H1 (cell line): ENCODE measurements at regions not wholly inside any gene's neighbourhood (a gene's known extent, or its start where the extent isn't known, plus 50 kb on each side); places are given as distances from the start of the nearest gene placed in this dataset.

Source experiments
- CTCF ChIA-PET: fragments of 300-600 bp; sonication (Branson Sonifier 250); formaldehyde crosslinking; loops from one replicate; lab custom pipeline; 2021; ENCODE audit not compliant: partially characterized antibody; lab: Charles Lee
- POLR2A ChIA-PET: fragments of 300-600 bp; sonication (Branson Sonifier 250); formaldehyde crosslinking; loops from one replicate; lab custom pipeline; 2021; ENCODE audit warnings: inconsistent platforms; ENCODE audit not compliant: partially characterized antibody; lab: Charles Lee
- DNase-seq, 2 experiments: peaks; one replicate each; pipeline versions ENCODE4 v3.0.0 to v3.0.0-alpha.2; 2010 to 2022; ENCODE audit warnings: low spot score in 2 of 2, low read depth in 1 of 2, mixed read lengths in 1 of 2
- FAIRE-seq: peaks from 2 replicates; lab custom pipeline; 2011; peaks lifted over from hg19 to GRCh38; lab: Jason Lieb, UNC
- H2AFZ ChIP-seq: 2 replicates; pipeline ENCODE4 v1.8.1; 2012; ENCODE audit warnings: low read length, inconsistent platforms
- H2AK5ac ChIP-seq: 2 replicates; pipeline ENCODE4 v1.6.1; 2013; ENCODE audit warnings: low read depth, low read length
- H2BK120ac ChIP-seq: replicated peaks from 2 replicates; pipeline ENCODE3; 2013; ENCODE audit warnings: low read depth, low read length, inconsistent platforms
- H2BK12ac ChIP-seq: 2 replicates; pipeline ENCODE4 v1.6.1; 2013; ENCODE audit warnings: low read depth, low read length
- H2BK15ac ChIP-seq: 2 replicates; pipeline ENCODE4 v1.6.1; 2013; ENCODE audit warnings: low read length
- H2BK20ac ChIP-seq: 2 replicates; pipeline ENCODE4 v1.6.1; 2013; ENCODE audit warnings: low read length
- H2BK5ac ChIP-seq: 2 replicates; pipeline ENCODE4 v1.6.1; 2013; ENCODE audit warnings: low read depth, low read length
- H3K14ac ChIP-seq: 2 replicates; pipeline ENCODE4 v1.6.1; 2013; ENCODE audit warnings: inconsistent platforms; ENCODE audit not compliant: insufficient read length
- H3K18ac ChIP-seq: 2 replicates; pipeline ENCODE4 v1.6.1; 2013; ENCODE audit warnings: low read length; ENCODE audit errors: extremely low read depth
- H3K23ac ChIP-seq: 2 replicates; pipeline ENCODE4 v1.6.1; 2013; ENCODE audit warnings: inconsistent platforms; ENCODE audit not compliant: insufficient read length
- H3K23me2 ChIP-seq: 2 replicates; pipeline ENCODE4 v1.6.1; 2013; ENCODE audit warnings: low read depth, low read length
- H3K27ac ChIP-seq: 2 replicates; pipeline ENCODE4 v1.6.1; 2011; ENCODE audit warnings: low read depth, low read length, inconsistent platforms
- H3K27me3 ChIP-seq, 4 experiments: replicated peaks in 1 of 4; 1 replicate in 1 of 4; 2 replicates in 3 of 4; pipeline versions ENCODE4 v1.6.1 to v1.8.1; 2011 to 2013; ENCODE audit warnings: low read length in 3 of 4, mild to moderate bottlenecking in 3 of 4, inconsistent platforms in 2 of 4, mixed read lengths in 2 of 4, moderate library complexity in 1 of 4; ENCODE audit not compliant: control insufficient read depth in 3 of 4, insufficient read depth in 3 of 4; ENCODE audit errors: extremely low read depth in 1 of 4
- H3K36me3 ChIP-seq, 4 experiments: 2 replicates each; pipeline versions ENCODE4 v1.6.1 to v1.8.1; 2011 to 2013; ENCODE audit warnings: mild to moderate bottlenecking in 4 of 4, low read length in 3 of 4, moderate library complexity in 2 of 4, control low read depth in 1 of 4, inconsistent platforms in 1 of 4; ENCODE audit not compliant: insufficient read depth in 4 of 4, control insufficient read depth in 2 of 4
- H3K4ac ChIP-seq: replicated peaks from 2 replicates; pipeline ENCODE3; 2013; ENCODE audit warnings: low read length, low read depth, mixed read lengths, inconsistent platforms; ENCODE audit not compliant: insufficient read length
- H3K4me1 ChIP-seq, 4 experiments: replicated peaks in 1 of 4; 1 replicate in 1 of 4; 2 replicates in 3 of 4; pipeline versions ENCODE4 v1.6.1 to v1.8.1; 2011 to 2013; ENCODE audit warnings: low read length in 3 of 4, inconsistent platforms in 2 of 4, mixed read lengths in 1 of 4; ENCODE audit not compliant: insufficient read depth in 4 of 4, control insufficient read depth in 3 of 4
- H3K4me2 ChIP-seq, 2 experiments: 2 replicates each; pipeline versions ENCODE4 v1.6.1 to v1.8.1; 2011 to 2013; ENCODE audit warnings: low read depth in 2 of 2, low read length in 2 of 2, control low read depth in 1 of 2, inconsistent platforms in 1 of 2, mild to moderate bottlenecking in 1 of 2; ENCODE audit not compliant: insufficient read depth in 1 of 2
- H3K4me3 ChIP-seq, 4 experiments: fragments of 200-600, 300-600 bp in 1 of 4; sonication (generic), shearing (Covaris generic), sonication (Bioruptor Twin) in 1 of 4; 2 replicates each; pipeline versions ENCODE4 v1.5.1 to v1.8.1; 2011 to 2016; ENCODE audit warnings: low read length in 4 of 4, low read depth in 3 of 4, control low read depth in 2 of 4, inconsistent platforms in 2 of 4, mild to moderate bottlenecking in 2 of 4, mixed read lengths in 1 of 4, moderate library complexity in 1 of 4; ENCODE audit not compliant: insufficient read depth in 2 of 4; ENCODE audit errors: extremely low read depth in 1 of 4
- H3K56ac ChIP-seq: replicated peaks from 2 replicates; pipeline ENCODE3; 2013; ENCODE audit warnings: low read depth, mild to moderate bottlenecking, mixed read lengths, low read length, inconsistent platforms; ENCODE audit not compliant: insufficient read length
- H3K79me1 ChIP-seq: 2 replicates; pipeline ENCODE4 v1.6.1; 2013; ENCODE audit warnings: low read depth, low read length, control low read depth
- H3K79me2 ChIP-seq, 2 experiments: 2 replicates each; pipeline versions ENCODE4 v1.6.1 to v1.8.1; 2012 to 2013; ENCODE audit warnings: low read length in 2 of 2, mild to moderate bottlenecking in 2 of 2, inconsistent platforms in 1 of 2; ENCODE audit not compliant: insufficient read depth in 2 of 2, control insufficient read depth in 1 of 2
- H3K9ac ChIP-seq, 4 experiments: replicated peaks in 1 of 4; 1 replicate in 1 of 4; 2 replicates in 3 of 4; pipeline versions ENCODE4 v1.6.1 to v1.8.1; 2011 to 2013; ENCODE audit warnings: low read depth in 3 of 4, low read length in 3 of 4, control low read depth in 2 of 4, mild to moderate bottlenecking in 2 of 4, moderate library complexity in 2 of 4, inconsistent platforms in 1 of 4; ENCODE audit errors: extremely low read depth in 1 of 4
- H3K9me3 ChIP-seq, 2 experiments: 2 replicates each; pipeline versions ENCODE4 v1.6.1 to v1.8.1; 2012 to 2013; ENCODE audit warnings: mild to moderate bottlenecking in 2 of 2, moderate library complexity in 2 of 2, control low read depth in 1 of 2, inconsistent platforms in 1 of 2, low read depth in 1 of 2, low read length in 1 of 2, mixed read lengths in 1 of 2; ENCODE audit not compliant: insufficient read depth in 2 of 2
- H4K20me1 ChIP-seq, 2 experiments: replicated peaks in 1 of 2; 2 replicates each; pipeline versions ENCODE3 to v1.8.1; 2011 to 2013; ENCODE audit warnings: inconsistent platforms in 2 of 2, low read length in 2 of 2, mild to moderate bottlenecking in 1 of 2; ENCODE audit not compliant: insufficient read depth in 2 of 2, control insufficient read depth in 1 of 2
- H4K5ac ChIP-seq: 2 replicates; pipeline ENCODE4 v1.6.1; 2013; ENCODE audit warnings: low read length, low read depth, mixed read lengths, inconsistent platforms; ENCODE audit not compliant: insufficient read length
- H4K8ac ChIP-seq: 2 replicates; pipeline ENCODE4 v1.8.0; 2013; ENCODE audit warnings: mild to moderate bottlenecking, moderate library complexity, low read length, inconsistent platforms; ENCODE audit not compliant: insufficient read depth; ENCODE audit errors: extremely low read depth
- H4K91ac ChIP-seq: replicated peaks from 2 replicates; pipeline ENCODE3; 2013; ENCODE audit warnings: low read length, mixed read lengths, inconsistent platforms; ENCODE audit not compliant: insufficient read length
- ATF2 ChIP-seq: IDR thresholded peaks from 2 replicates; pipeline ENCODE4 v1.6.1; 2012; ENCODE audit warnings: low read length, inconsistent platforms
- CBX8 ChIP-seq: fragments of 300-800, 300-1000 bp; sonication (generic); IDR thresholded peaks from 2 replicates; pipeline ENCODE4 v1.7.1; 2016; ENCODE audit warnings: low read depth, low read length, borderline replicate concordance
- CREB1 ChIP-seq: IDR thresholded peaks from 2 replicates; pipeline ENCODE4 v1.6.1; 2012; ENCODE audit warnings: inconsistent platforms
- EP300 ChIP-seq, 2 experiments: IDR thresholded peaks; 1 replicate in 1 of 2; 2 replicates in 1 of 2; pipeline ENCODE4 v1.6.1; 2011 to 2012; ENCODE audit warnings: low read depth in 2 of 2, low read length in 2 of 2, mild to moderate bottlenecking in 2 of 2, borderline replicate concordance in 1 of 2, inconsistent platforms in 1 of 2, moderate library complexity in 1 of 2
- FOSL1 ChIP-seq: IDR thresholded peaks from 2 replicates; pipeline ENCODE4 v1.6.1; 2011; ENCODE audit warnings: mild to moderate bottlenecking, low read depth, low read length, moderate library complexity; ENCODE audit not compliant: insufficient read depth
- HDAC2 ChIP-seq, 2 experiments: fragments of 300-600 bp in 1 of 2; sonication (generic) in 1 of 2; IDR thresholded peaks; 2 replicates each; pipeline ENCODE4 v1.6.1; 2011 to 2012; ENCODE audit warnings: low read depth in 2 of 2, low read length in 2 of 2, mild to moderate bottlenecking in 2 of 2, moderate library complexity in 2 of 2, borderline replicate concordance in 1 of 2, inconsistent platforms in 1 of 2
- KDM4A ChIP-seq: IDR thresholded peaks from one replicate; pipeline ENCODE4 v1.7.1; 2012; ENCODE audit warnings: low read depth, mild to moderate bottlenecking, moderate library complexity, low read length, inconsistent platforms; ENCODE audit not compliant: severe bottlenecking
- KDM5A ChIP-seq: fragments of 200-600 bp; IDR thresholded peaks from 2 replicates; pipeline ENCODE4 v1.7.1; 2012; ENCODE audit warnings: mild to moderate bottlenecking, low read length, inconsistent platforms, mixed read lengths
- POLR2A ChIP-seq, 2 experiments: IDR thresholded peaks; 1 replicate in 1 of 2; 2 replicates in 1 of 2; pipeline ENCODE4 v1.6.1; 2011; ENCODE audit warnings: low read depth in 2 of 2, low read length in 2 of 2, mild to moderate bottlenecking in 2 of 2; ENCODE audit errors: control extremely low read depth in 1 of 2
- RFX5 ChIP-seq: IDR thresholded peaks from 2 replicates; pipeline ENCODE4 v1.6.1; 2011; ENCODE audit warnings: low read depth, low read length, improper control_type of control experiment, borderline replicate concordance
- RNF2 ChIP-seq: fragments of 200-900, 300-1000 bp; sonication (generic); IDR thresholded peaks from 2 replicates; pipeline ENCODE4 v1.7.1; 2016; ENCODE audit warnings: borderline replicate concordance, low read depth, mild to moderate bottlenecking, antibody characterized with exemption, low read length; ENCODE audit not compliant: poor library complexity, severe bottlenecking; ENCODE audit errors: missing control alignments
- SP2 ChIP-seq: IDR thresholded peaks from 2 replicates; pipeline ENCODE4 v1.6.1; 2012; ENCODE audit warnings: mild to moderate bottlenecking, low read length, inconsistent platforms
- TAF1 ChIP-seq: IDR thresholded peaks from 2 replicates; pipeline ENCODE4 v1.6.1; 2011; ENCODE audit warnings: mild to moderate bottlenecking, low read depth, low read length
- WGBS, 2 experiments: shearing (Covaris generic) in 1 of 2; methylation state at CpG; one replicate each; pipeline versions ENCODE4 v1.1.6 to v1.1.7; 2013 to 2015; ENCODE audit warnings: low lambda C conversion rate in 2 of 2, mixed read lengths in 2 of 2, inconsistent platforms in 1 of 2, low coverage in 1 of 2, missing lambda C conversion rate in 1 of 2; ENCODE audit not compliant: insufficient replicate concordance in 2 of 2, insufficient coverage in 1 of 2, insufficient read length in 1 of 2; ENCODE audit errors: extremely low coverage in 1 of 2, missing lambda C conversion rate in 1 of 2; 5-methylcytosine and 5-hydroxymethylcytosine counted together

GRCh38 chr7:33669251-33669670, 236.1 kb upstream of the BMPER start:
- H4K5ac ChIP-seq = no peak overlapping the region
- TF ChIP-seq HDAC2 (IDR thresholded peaks at IDR 0.05; ENCODE audit: borderline replicate concordance in 1 of 2, low read depth in 2 of 2, low read length in 2 of 2) (no peak), EP300 (IDR thresholded peaks at IDR 0.05; ENCODE audit: borderline replicate concordance in 1 of 2, low read depth in 2 of 2, low read length in 2 of 2) (no peak), SP2 (no peak), RFX5 (no peak), ATF2 (no peak), CREB1 (no peak), KDM4A (no peak), CBX8 (no peak), RNF2 (no peak), TAF1 (no peak), FOSL1 (no peak), POLR2A (IDR thresholded peaks at IDR 0.05; ENCODE audit: control extremely low read depth in 1 of 2, low read depth in 2 of 2, low read length in 2 of 2) (no peak), KDM5A (no peak)
- no peak overlapping the region for H2AFZ ChIP-seq
- H2BK15ac ChIP-seq = no peak overlapping the region
- no peak overlapping the region for H2BK20ac ChIP-seq
- POLR2A ChIA-PET = no interaction called here
- no peak overlapping the region for H2AK5ac ChIP-seq
- DNase-seq (no peak), FAIRE-seq (no peak)
- H3K4me3 ChIP-seq = no peak overlapping the region
- no peaks in the 10 kb centered on the region for H3K36me3 ChIP-seq
- H4K8ac ChIP-seq = no peak overlapping the region
- peaks cover 0 to 12% (median 2%) of the 10 kb centered on the region in 4 experiments; a peak in 4 of 7 replicates for H3K4me1 ChIP-seq
- H3K27ac ChIP-seq = no peak overlapping the region
- no peak overlapping the region for H4K91ac ChIP-seq
- no peaks in the 10 kb centered on the region for H3K79me1 ChIP-seq
- H3K4ac ChIP-seq = no peak overlapping the region
- no peaks in the 10 kb centered on the region for H3K79me2 ChIP-seq
- CTCF ChIA-PET = interaction anchor here (1.2 to 1.4 kb wide), 3 partner anchors 16 to 246 kb away, joined by 3 to 4 read pairs (median 3); no protein-coding TSS in a partner anchor
- H3K18ac ChIP-seq = no peak overlapping the region
- H2BK12ac ChIP-seq = no peak overlapping the region
- no peak overlapping the region for H3K56ac ChIP-seq
- no peak overlapping the region for H2BK120ac ChIP-seq
- 87% methylated on average over 5 of the region's 5 CpGs; no CpG with 5 or more reads in 1 of the 2 experiments for WGBS, 2 experiments
- no peaks in the 10 kb centered on the region for H4K20me1 ChIP-seq
- H3K4me2 ChIP-seq = no peak overlapping the region
- no peak overlapping the region for H2BK5ac ChIP-seq
- no peak overlapping the region for H3K23ac ChIP-seq
- no peak overlapping the region for H3K14ac ChIP-seq
- H3K9me3 ChIP-seq = no peaks in the 10 kb centered on the region
- no peaks in the 10 kb centered on the region for H3K27me3 ChIP-seq
- H3K9ac ChIP-seq = no peak overlapping the region
- no peaks in the 10 kb centered on the region; the same call in 1 of the 2 replicates for H3K23me2 ChIP-seq
